AG10803 (cell line): ENCODE measurements at regions not wholly inside any gene's neighbourhood (a gene's known extent, or its start where the extent isn't known, plus 50 kb on each side); places are given as distances from the start of the nearest gene placed in this dataset.

Experiments
- DNase-seq: peaks from one replicate; pipeline ENCODE4 v3.0.0; 2010; ENCODE audit warnings: low read depth
- H3K4me3 ChIP-seq: 2 replicates; pipeline ENCODE4 v1.5.1; 2011; ENCODE audit warnings: mild to moderate bottlenecking, low read length, control low read depth
- CTCF ChIP-seq: conservative IDR thresholded peaks from 2 replicates; pipeline ENCODE4 v1.5.1; 2011; ENCODE audit warnings: mild to moderate bottlenecking, low read length, control low read depth, inconsistent platforms

GRCh38 chr10:4766454-4766853, 59.6 kb upstream of the AKR1E2 start:
- TF ChIP-seq CTCF: no peak
- H3K4me3 ChIP-seq: no peak overlapping the region
- DNase-seq: peak; percentile 44

GRCh38 chr10:4765428-4765827, 60.6 kb upstream of the AKR1E2 start:
- peak; percentile 37 for DNase-seq
- no peak overlapping the region for H3K4me3 ChIP-seq
- TF ChIP-seq CTCF: no peak

GRCh38 chr10:4763960-4764428, 62.0 kb upstream of the AKR1E2 start:
- peak overlapping the region; percentile 30 for H3K4me3 ChIP-seq
- peak; percentile 91 for DNase-seq
- TF ChIP-seq CTCF: peak; percentile 28

- no peak for TF ChIP-seq CTCF
- H3K4me3 ChIP-seq: peak overlapping the region; percentile 30
- no peak for DNase-seq
These were observed 62.5 kb upstream of the AKR1E2 start for GRCh38 chr10:4763513-4763912.

GRCh38 chr10:4758256-4758655, 67.8 kb upstream of the AKR1E2 start:
- no peak overlapping the region for H3K4me3 ChIP-seq
- no peak for DNase-seq
- TF ChIP-seq CTCF: no peak

- peak; percentile 25 for DNase-seq
- no peak overlapping the region for H3K4me3 ChIP-seq
- TF ChIP-seq CTCF: no peak
These were observed 70.6 kb upstream of the AKR1E2 start for GRCh38 chr10:4755286-4755989.

- TF ChIP-seq CTCF: no peak
- DNase-seq: no peak
- H3K4me3 ChIP-seq: no peak overlapping the region
These were observed 71.9 kb upstream of the AKR1E2 start for GRCh38 chr10:4754143-4754542.
